Upper lobe of left lung (tissue), 4 donors: ENCODE measurements at regions not wholly inside any gene's neighbourhood (a gene's known extent, or its start where the extent isn't known, plus 50 kb on each side); places are given as distances from the start of the nearest gene placed in this dataset.

Experiments used
- CTCF ChIP-seq, 6 experiments: fragments of 450-650 bp in 4 of 6; fragments of 200-600 bp in 2 of 6; sonication (generic) in 2 of 6; IDR thresholded peaks; one replicate each; pipeline ENCODE4 v1.5.1; 2016 to 2019; ENCODE audit warnings: antibody characterized with exemption in 6 of 6
- POLR2A ChIP-seq, 4 donors: fragments of 450-650 bp; IDR thresholded peaks; one replicate each; pipeline ENCODE4 v1.5.1; 2016 to 2017; ENCODE audit warnings: antibody characterized with exemption in 4 of 4, mild to moderate bottlenecking in 2 of 4
- POLR2AphosphoS5 ChIP-seq, 2 donors: sonication (generic); formaldehyde crosslinking; IDR thresholded peaks; one replicate each; pipeline ENCODE4 v1.5.1; 2017; ENCODE audit warnings: antibody characterized with exemption in 2 of 2

DNA sequence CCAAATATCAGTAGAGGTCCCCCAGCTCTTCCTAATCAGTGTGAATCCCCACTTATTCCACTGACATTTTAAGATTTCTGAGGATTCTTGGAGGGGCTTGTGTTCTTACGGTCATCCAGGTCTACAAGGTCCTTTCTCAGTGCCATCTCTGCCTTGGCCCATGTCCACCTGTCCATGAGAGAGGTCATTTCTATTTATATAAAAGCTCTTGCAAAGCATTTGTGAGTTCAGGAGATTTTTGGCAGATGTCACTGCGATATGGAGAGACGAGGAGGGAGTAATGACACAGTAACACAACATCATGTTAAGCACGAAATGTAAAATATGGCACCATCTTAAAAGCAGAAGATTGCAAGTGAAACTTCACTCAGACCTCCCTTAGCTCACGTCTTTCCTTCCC, 144.6 kb upstream of the NFIA start:
- TF ChIP-seq POLR2A (IDR thresholded peaks at IDR 0.05) (no peak), CTCF (IDR thresholded peaks at IDR 0.05) (no peak), POLR2AphosphoS5 (IDR thresholded peaks at IDR 0.05) (no peak)
